Left ventricle myocardium inferior (tissue), 1 donor: ENCODE measurements at regions not wholly inside any gene's neighbourhood (a gene's known extent, or its start where the extent isn't known, plus 50 kb on each side); places are given as distances from the start of the nearest gene placed in this dataset.

Source experiments
- DNase-seq: peaks from one replicate; pipeline ENCODE4 v3.0.0-alpha.2; 2020
- H3K27ac ChIP-seq: fragments of 200-600 bp; replicated peaks from 2 replicates; pipeline ENCODE4 v1.8.0; 2021
- H3K27me3 ChIP-seq: fragments of 200-600 bp; 2 replicates; pipeline ENCODE4 v1.8.0; 2021; ENCODE audit warnings: low read depth
- H3K36me3 ChIP-seq: fragments of 200-600 bp; 2 replicates; pipeline ENCODE4 v1.8.0; 2021
- H3K4me1 ChIP-seq: fragments of 200-600 bp; 2 replicates; pipeline ENCODE4 v1.8.0; 2021
- H3K4me3 ChIP-seq: fragments of 200-600 bp; 2 replicates; pipeline ENCODE4 v1.8.0; 2021; ENCODE audit warnings: mild to moderate bottlenecking, moderate library complexity
- H3K9me3 ChIP-seq: fragments of 200-600 bp; replicated peaks from 2 replicates; pipeline ENCODE4 v1.8.0; 2021
- CTCF ChIP-seq: fragments of 200-600 bp; IDR thresholded peaks from 2 replicates; pipeline ENCODE4 v1.8.0; 2021; ENCODE audit warnings: antibody characterized with exemption, mild to moderate bottlenecking, borderline replicate concordance
- intact Hi-C: fragments of 100-400 bp; cut with micrococcal nuclease; formaldehyde crosslinking; loops from one replicate; pipeline ENCODE4 v1.11.0; 2022
- donor health status: DM: no; HTN: yes; CAD: no; lungs with severe emphysema.

GRCh38 chr5:40017918-40018317, 593.1 kb upstream of the DAB2 start:
- Histone ChIP-seq H3K36me3 (no peaks in the 10 kb centered on the region), H3K27me3 (no peaks in the 10 kb centered on the region), H3K27ac (no peak overlapping the region), H3K4me3 (no peak overlapping the region), H3K9me3 (peaks cover 21% of the 10 kb centered on the region), H3K4me1 (no peaks in the 10 kb centered on the region)
- TF ChIP-seq CTCF, result no peak
- intact Hi-C loops, result no loop called here
- no peak for DNase-seq

- Histone ChIP-seq H3K4me1 (no peaks in the 10 kb centered on the region), H3K27me3 (no peaks in the 10 kb centered on the region), H3K4me3 (no peak overlapping the region), H3K27ac (no peak overlapping the region), H3K36me3 (no peaks in the 10 kb centered on the region), H3K9me3 (peaks cover 21% of the 10 kb centered on the region)
- TF ChIP-seq CTCF, result no peak
- intact Hi-C loops, result no loop called here
- DNase-seq, result no peak
Observed at GRCh38 chr5:40017135-40017534, 592.4 kb upstream of the DAB2 start.

GRCh38 chr5:40010436-40010835, 585.7 kb upstream of the DAB2 start:
- peaks cover 21% of the 10 kb centered on the region for H3K9me3 ChIP-seq
- DNase-seq, result no peak

GRCh38 chr5:40006260-40006659, 581.5 kb upstream of the DAB2 start:
- peaks cover 49% of the 10 kb centered on the region for H3K9me3 ChIP-seq
- H3K36me3 ChIP-seq, result no peaks in the 10 kb centered on the region
- no peak for TF ChIP-seq CTCF
- H3K4me1 ChIP-seq, result no peaks in the 10 kb centered on the region
- H3K27ac ChIP-seq, result no peak overlapping the region
- intact Hi-C loops, result no loop called here
- no peak for DNase-seq
- no peaks in the 10 kb centered on the region for H3K27me3 ChIP-seq
- H3K4me3 ChIP-seq, result no peak overlapping the region

More at GRCh38 chr5:40010436-40010835, 585.7 kb upstream of the DAB2 start:
- H3K27me3 ChIP-seq, result no peaks in the 10 kb centered on the region
- no peaks in the 10 kb centered on the region for H3K36me3 ChIP-seq
- intact Hi-C loops, result no loop called here
- no peak for TF ChIP-seq CTCF
- no peak overlapping the region for H3K27ac ChIP-seq
- no peak overlapping the region for H3K4me3 ChIP-seq
- H3K4me1 ChIP-seq, result no peaks in the 10 kb centered on the region

- Histone ChIP-seq H3K4me3 (no peak overlapping the region), H3K27ac (no peak overlapping the region), H3K27me3 (no peaks in the 10 kb centered on the region), H3K9me3 (peaks cover 35% of the 10 kb centered on the region), H3K4me1 (no peaks in the 10 kb centered on the region), H3K36me3 (no peaks in the 10 kb centered on the region)
- intact Hi-C loops, result no loop called here
- no peak for DNase-seq
- no peak for TF ChIP-seq CTCF
Observed at GRCh38 chr5:40001796-40002195, 577.0 kb upstream of the DAB2 start.

GRCh38 chr5:39998518-39998917, 573.7 kb upstream of the DAB2 start:
- H3K4me1 ChIP-seq, result no peaks in the 10 kb centered on the region
- H3K27ac ChIP-seq, result no peak overlapping the region
- no peak overlapping the region for H3K4me3 ChIP-seq
- H3K27me3 ChIP-seq, result no peaks in the 10 kb centered on the region
- peaks cover 16% of the 10 kb centered on the region for H3K9me3 ChIP-seq
- no peak for TF ChIP-seq CTCF
- H3K36me3 ChIP-seq, result no peaks in the 10 kb centered on the region
- intact Hi-C loops, result no loop called here
- DNase-seq, result no peak
